G401.6 (cell line): ENCODE measurements at regions not wholly inside any gene's neighbourhood (a gene's known extent, or its start where the extent isn't known, plus 50 kb on each side); places are given as distances from the start of the nearest gene placed in this dataset.
A peak's percentile ranks its signal among the peaks of the same experiment; 100 is the strongest.

ENCODE experiments used
- FAIRE-seq: peaks from 2 replicates; lab custom pipeline; 2012; peaks lifted over from hg19 to GRCh38; lab: Jason Lieb, UNC

GRCh38 chr14:34348592-34348991, 113.4 kb downstream of the SPTSSA start:
- FAIRE-seq, result no peak

GRCh38 chr14:34347683-34348082, 114.4 kb downstream of the SPTSSA start:
- FAIRE-seq, result no peak

GRCh38 chr14:34345718-34346465, 116.1 kb downstream of the SPTSSA start:
- FAIRE-seq, result no peak

DNA sequence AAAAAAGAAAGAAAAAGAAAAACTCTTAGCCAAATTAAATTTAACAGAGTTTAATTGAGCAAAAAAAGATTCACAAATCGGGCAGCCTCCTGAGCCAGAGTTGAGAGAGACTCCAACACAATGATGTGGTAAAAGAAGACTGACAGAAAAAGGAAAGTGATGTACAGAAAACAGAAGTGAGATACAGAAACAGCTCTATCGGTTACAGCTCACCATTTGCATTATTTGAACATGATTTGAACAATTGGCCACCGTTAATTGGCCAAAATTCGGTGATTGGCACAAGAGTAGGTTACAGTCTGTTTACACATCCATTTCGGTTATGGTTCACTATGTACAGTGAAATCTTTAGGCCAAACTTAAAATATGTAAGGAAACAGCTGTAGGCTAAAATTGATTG, 117.7 kb downstream of the SPTSSA start:
- no peak for FAIRE-seq

GRCh38 chr14:34340025-34340625, 121.9 kb downstream of the SPTSSA start:
- no peak for FAIRE-seq

- no peak for FAIRE-seq
Measured at GRCh38 chr14:34338056-34338455, 124.0 kb downstream of the SPTSSA start.

DNA sequence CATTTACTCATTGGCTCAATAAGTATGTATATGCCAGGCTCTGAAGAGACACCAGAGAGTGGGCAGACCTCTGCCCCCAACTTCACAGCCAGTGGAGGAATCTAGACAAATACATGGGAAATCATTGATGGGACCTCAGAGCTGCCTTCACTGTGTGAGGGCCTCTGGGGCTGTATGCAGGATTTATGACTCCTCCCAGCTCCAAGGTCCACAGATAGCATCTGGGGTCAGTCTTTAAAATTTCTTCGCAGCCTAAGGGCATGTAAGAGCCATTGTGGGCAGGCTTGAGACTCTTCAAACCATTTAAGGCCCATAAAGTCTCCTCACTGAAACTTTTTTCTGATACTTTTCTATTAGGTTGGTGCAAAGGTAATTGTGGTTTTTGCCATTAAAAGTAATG, 125.5 kb downstream of the SPTSSA start:
- no peak for FAIRE-seq

- no peak for FAIRE-seq
Measured at GRCh38 chr14:34335968-34336367, 126.1 kb downstream of the SPTSSA start.

DNA sequence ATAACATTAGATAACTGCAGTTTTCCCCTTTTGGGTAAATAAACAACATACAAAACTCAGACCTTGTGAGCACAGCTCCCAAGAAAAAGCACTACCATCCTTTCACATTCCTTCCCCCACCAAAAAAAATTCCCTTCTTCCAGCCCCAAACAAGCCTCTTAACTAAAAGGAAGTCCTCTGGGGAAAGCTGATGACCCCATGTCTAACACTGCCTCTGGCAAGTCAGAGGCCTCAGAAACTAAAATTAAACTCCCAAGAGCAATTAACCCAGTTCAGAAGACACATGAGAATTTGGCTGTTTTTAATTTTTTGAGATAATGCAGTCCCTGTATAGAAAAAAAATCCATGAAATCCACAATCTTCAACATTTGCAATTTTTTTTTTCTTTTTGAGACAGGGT, 127.7 kb downstream of the SPTSSA start:
- no peak for FAIRE-seq

GRCh38 chr14:34331728-34332623, 130.1 kb downstream of the SPTSSA start:
- no peak for FAIRE-seq

DNA sequence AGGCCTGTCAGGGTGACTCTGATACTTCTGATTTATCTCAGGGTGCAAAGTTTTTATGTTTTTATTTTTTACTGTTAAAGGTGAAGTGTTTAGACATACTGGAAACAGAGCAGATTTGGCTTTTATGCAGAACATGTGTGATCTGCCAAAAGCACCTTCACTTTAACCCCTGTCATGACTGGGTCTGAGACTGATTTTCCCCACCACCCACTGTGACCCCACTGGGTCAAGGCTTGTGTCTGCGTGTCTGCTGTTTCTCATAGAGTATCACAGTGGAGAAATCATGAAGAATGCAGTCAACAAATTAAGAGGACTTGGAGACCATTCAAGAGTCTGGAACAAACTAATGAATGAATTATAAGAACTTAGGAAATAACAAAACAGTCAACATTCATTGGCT, 131.2 kb downstream of the SPTSSA start:
- no peak for FAIRE-seq

DNA sequence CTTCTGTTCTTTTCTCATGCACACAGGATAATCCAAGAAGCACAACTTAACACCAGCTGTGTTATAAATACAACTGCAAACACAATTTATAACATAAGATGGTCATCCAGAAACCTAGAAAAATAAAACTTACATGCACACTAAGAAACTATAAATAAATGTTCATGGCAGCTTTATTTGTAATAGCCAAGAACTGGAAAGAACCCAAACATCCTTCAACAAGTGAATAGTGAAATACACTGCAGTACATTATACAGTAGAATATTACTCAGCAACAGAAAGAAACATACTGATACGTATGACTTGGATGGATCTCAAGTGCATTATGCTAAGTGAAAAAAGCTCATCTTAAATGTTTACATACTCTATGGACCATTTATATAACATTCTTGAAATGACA, 132.7 kb downstream of the SPTSSA start:
- no peak for FAIRE-seq

DNA sequence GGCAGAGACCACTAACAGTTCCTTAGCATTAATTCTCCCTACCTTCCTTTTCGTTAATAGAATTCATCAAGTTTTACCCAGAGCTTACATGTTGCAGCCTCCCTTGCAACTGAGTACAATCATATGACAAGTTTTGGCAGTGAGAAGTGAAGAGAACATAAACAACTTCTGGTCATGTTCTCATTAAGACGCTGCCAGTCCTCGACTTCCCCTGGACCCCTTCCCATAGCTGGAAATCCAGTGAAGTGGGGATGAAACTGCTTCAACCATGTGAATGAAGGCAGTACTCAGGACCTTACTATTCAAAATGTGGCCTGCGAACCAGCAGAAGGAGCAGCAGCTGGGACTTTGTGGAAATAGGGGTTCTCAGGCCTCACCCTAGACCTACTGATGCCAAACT, 133.9 kb downstream of the SPTSSA start:
- FAIRE-seq, result no peak

- no peak for FAIRE-seq
Measured at GRCh38 chr14:34325493-34325892, 136.5 kb downstream of the SPTSSA start.

GRCh38 chr14:34324363-34324795, 137.7 kb downstream of the SPTSSA start:
- FAIRE-seq, result peak; percentile 92

DNA sequence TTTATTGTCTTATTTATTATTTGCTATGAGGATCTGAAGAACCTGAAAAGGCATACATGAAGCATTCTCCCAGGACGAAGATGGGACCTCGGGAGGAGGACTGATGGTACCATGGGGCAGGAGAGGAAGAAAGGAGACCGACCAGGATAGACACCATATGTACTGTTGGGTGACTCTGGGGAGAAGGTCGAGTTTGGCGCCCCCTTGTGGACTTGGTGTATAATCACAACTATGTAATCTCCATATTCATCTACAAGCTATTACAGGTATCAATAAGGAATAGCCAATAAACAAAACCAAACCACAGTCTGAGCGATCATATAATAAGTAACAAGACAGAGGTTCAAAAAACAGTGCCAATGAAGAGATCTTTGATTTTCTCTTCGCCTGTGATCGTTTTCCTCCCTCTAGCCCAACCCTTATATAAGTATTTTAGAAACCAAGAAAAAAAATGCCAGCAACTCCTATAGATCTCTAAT, 139.1 kb downstream of the SPTSSA start:
- FAIRE-seq, result no peak

DNA sequence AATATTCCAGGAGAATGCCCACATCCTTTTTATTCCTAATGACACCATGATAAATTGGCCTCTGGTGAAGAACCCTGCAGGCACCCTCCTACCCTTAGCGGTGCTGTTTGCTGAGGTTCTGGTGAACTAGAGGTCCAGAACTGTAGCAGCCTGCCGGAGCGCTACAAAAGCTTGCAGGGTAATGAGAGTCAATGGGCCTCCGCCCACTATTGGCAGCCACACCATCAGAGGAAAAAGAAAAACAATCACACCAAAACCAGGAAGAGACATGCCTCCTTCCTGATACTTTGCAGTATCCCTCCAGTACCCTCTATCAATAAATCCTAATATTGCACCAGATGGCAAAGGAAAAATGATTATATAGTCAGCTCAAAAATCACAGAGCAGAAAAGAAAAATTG, 142.9 kb downstream of the SPTSSA start:
- FAIRE-seq, result no peak

DNA sequence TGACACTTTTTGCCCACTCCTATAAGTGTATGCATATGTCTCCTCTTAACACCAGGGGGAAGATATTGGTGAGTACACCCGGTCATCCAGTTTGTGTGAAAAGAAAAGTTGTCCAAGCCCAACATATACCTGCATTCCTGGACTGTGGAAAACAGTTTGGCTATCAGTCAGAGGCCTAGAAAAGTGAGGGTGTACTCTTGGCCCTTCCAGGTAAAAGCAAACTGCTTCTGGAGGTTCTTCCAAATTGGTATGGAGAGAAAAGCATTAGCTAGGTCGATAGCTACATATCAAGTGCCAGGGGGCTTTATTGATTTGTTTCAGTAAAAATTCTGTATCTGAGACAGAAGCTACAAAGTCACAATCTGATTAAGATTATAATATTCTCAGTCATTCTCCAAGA, 144.0 kb downstream of the SPTSSA start:
- no peak for FAIRE-seq

GRCh38 chr14:34310724-34311123, 151.3 kb downstream of the SPTSSA start:
- FAIRE-seq, result no peak

- no peak for FAIRE-seq
Measured at GRCh38 chr14:34303811-34304210, 158.2 kb downstream of the SPTSSA start.

GRCh38 chr14:34302654-34303053, 159.4 kb downstream of the SPTSSA start:
- FAIRE-seq, result no peak

- peak; percentile 25 for FAIRE-seq
Measured at GRCh38 chr14:34300882-34301734, 160.9 kb downstream of the SPTSSA start.
